ENCODE measurements at regions not wholly inside any gene's neighbourhood (a gene's known extent, or its start where the extent isn't known, plus 50 kb on each side); places are given as distances from the start of the nearest gene placed in this dataset.

GRCh38 chr11:129731316-129731715, 84.3 kb upstream of the TMEM45B start:
- no peak overlapping the region for H3K27ac ChIP-seq
- 60 to 64% methylated on average over 7 to 8 of the region's 8 CpGs for WGBS, 2 donors
- H3K4me1 ChIP-seq: no peaks in the 10 kb centered on the region
- H3K9me3 ChIP-seq: no peaks in the 10 kb centered on the region
- TF ChIP-seq, protein P1, sequence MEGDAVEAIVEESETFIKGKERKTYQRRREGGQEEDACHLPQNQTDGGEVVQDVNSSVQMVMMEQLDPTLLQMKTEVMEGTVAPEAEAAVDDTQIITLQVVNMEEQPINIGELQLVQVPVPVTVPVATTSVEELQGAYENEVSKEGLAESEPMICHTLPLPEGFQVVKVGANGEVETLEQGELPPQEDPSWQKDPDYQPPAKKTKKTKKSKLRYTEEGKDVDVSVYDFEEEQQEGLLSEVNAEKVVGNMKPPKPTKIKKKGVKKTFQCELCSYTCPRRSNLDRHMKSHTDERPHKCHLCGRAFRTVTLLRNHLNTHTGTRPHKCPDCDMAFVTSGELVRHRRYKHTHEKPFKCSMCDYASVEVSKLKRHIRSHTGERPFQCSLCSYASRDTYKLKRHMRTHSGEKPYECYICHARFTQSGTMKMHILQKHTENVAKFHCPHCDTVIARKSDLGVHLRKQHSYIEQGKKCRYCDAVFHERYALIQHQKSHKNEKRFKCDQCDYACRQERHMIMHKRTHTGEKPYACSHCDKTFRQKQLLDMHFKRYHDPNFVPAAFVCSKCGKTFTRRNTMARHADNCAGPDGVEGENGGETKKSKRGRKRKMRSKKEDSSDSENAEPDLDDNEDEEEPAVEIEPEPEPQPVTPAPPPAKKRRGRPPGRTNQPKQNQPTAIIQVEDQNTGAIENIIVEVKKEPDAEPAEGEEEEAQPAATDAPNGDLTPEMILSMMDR (IDR thresholded peaks at IDR 0.05): no peak
- no peak for TF ChIP-seq POLR2A (IDR thresholded peaks at IDR 0.05)
- H3K4me3 ChIP-seq: no peak overlapping the region
- no peaks in the 10 kb centered on the region for H3K36me3 ChIP-seq (ENCODE audit: low read depth, missing control alignments)
- no peaks in the 10 kb centered on the region for H3K27me3 ChIP-seq
- intact Hi-C loops (cut with DNase I; ENCODE audit: low total_unique reads): no loop called here
- DNase-seq: no peak

DNA sequence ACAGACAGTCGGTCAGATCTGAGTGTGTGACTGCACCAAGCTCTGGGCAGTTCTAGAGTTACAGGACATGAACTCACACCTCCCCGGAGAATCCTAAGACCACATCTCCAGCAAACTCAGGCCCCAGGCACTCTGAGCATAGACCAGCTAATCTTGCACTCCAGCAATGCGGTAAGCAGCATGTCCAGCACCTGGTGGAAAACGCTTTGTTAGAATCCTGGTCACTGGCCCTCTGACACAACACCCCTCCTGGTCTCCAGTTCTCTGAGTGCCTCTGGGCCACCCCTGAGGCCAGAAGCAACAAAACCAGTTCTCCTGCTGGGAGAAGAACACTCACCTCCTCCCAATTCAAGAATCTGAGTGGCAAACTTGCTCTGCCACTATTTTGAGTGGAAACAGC, 82.7 kb upstream of the TMEM45B start:
- no peak for DNase-seq
- no peak overlapping the region for H3K27ac ChIP-seq
- WGBS, 2 donors: 88% methylated on average over 2 to 4 of the region's 4 CpGs
- H3K4me1 ChIP-seq: no peaks in the 10 kb centered on the region
- H3K9me3 ChIP-seq: no peaks in the 10 kb centered on the region
- H3K4me3 ChIP-seq: no peak overlapping the region
- intact Hi-C loops (cut with DNase I; ENCODE audit: low total_unique reads): no loop called here
- TF ChIP-seq, protein P1 (IDR thresholded peaks at IDR 0.05): no peak
- no peak for TF ChIP-seq POLR2A (IDR thresholded peaks at IDR 0.05)
- H3K27me3 ChIP-seq: no peaks in the 10 kb centered on the region
- H3K36me3 ChIP-seq (ENCODE audit: low read depth, missing control alignments): no peaks in the 10 kb centered on the region

- TF ChIP-seq, protein P1 (IDR thresholded peaks at IDR 0.05): no peak
- no peak for TF ChIP-seq POLR2A (IDR thresholded peaks at IDR 0.05)
- no peak for DNase-seq
- Histone ChIP-seq H3K36me3 (ENCODE audit: low read depth, missing control alignments) (no peaks in the 10 kb centered on the region), H3K4me3 (no peak overlapping the region), H3K27me3 (no peaks in the 10 kb centered on the region), H3K9me3 (no peaks in the 10 kb centered on the region), H3K4me1 (no peaks in the 10 kb centered on the region), H3K27ac (no peak overlapping the region)
- 91 to 94% methylated on average over 8 to 9 of the region's 9 CpGs for WGBS, 2 donors
- intact Hi-C loops (cut with DNase I; ENCODE audit: low total_unique reads): no loop called here
Measured at GRCh38 chr11:129733384-129733783, 82.3 kb upstream of the TMEM45B start.

- H3K36me3 ChIP-seq (ENCODE audit: low read depth, missing control alignments): no peaks in the 10 kb centered on the region
- H3K9me3 ChIP-seq: no peaks in the 10 kb centered on the region
- no peak overlapping the region for H3K27ac ChIP-seq
- 77 to 88% methylated on average over 7 of the region's 7 CpGs for WGBS, 2 donors
- no peaks in the 10 kb centered on the region for H3K4me1 ChIP-seq
- H3K4me3 ChIP-seq: no peak overlapping the region
- no peak for DNase-seq
- TF ChIP-seq, protein P1 (IDR thresholded peaks at IDR 0.05): no peak
- TF ChIP-seq POLR2A (IDR thresholded peaks at IDR 0.05): no peak
- intact Hi-C loops (cut with DNase I; ENCODE audit: low total_unique reads): no loop called here
- H3K27me3 ChIP-seq: no peaks in the 10 kb centered on the region
Measured at GRCh38 chr11:129733981-129734380, 81.7 kb upstream of the TMEM45B start.

DNA sequence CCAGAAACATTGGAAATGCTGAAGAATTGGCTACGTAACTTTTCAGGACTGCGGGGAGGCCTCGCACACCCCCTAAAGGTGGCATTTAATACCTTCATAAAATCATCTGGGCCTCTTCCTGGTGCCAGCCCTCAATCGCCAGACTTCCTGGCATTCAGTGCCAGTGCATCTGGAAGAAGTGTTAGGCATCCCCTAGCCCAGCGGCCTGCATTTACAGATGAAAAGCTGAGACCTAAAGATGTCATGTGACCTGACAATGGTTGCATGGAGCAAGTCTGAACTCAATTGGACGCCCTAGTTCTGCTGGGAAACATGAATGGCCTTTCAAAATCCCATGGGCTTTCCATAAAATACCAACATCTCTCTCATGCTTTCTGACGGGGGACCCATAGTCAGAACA, 81.0 kb upstream of the TMEM45B start:
- H3K4me1 ChIP-seq: no peaks in the 10 kb centered on the region
- H3K27me3 ChIP-seq: no peaks in the 10 kb centered on the region
- intact Hi-C loops (cut with DNase I; ENCODE audit: low total_unique reads): no loop called here
- WGBS, 2 donors: 93 to 95% methylated on average over 7 of the region's 7 CpGs
- no peak overlapping the region for H3K4me3 ChIP-seq
- TF ChIP-seq POLR2A (IDR thresholded peaks at IDR 0.05): no peak
- TF ChIP-seq, protein P1 (IDR thresholded peaks at IDR 0.05): no peak
- no peak for DNase-seq
- no peak overlapping the region for H3K27ac ChIP-seq
- no peaks in the 10 kb centered on the region for H3K9me3 ChIP-seq
- H3K36me3 ChIP-seq (ENCODE audit: low read depth, missing control alignments): no peaks in the 10 kb centered on the region
